CD4-positive, alpha-beta T cell treated with Interleukin-12 subunit alpha and Interleukin-12 subunit beta, for 1 hour (primary cell): ENCODE measurements at regions not wholly inside any gene's neighbourhood (a gene's known extent, or its start where the extent isn't known, plus 50 kb on each side); places are given as distances from the start of the nearest gene placed in this dataset.

Experiments used
- DNase-seq: peaks from one replicate; pipeline ENCODE4 v3.0.0-alpha.2; 2020

DNA sequence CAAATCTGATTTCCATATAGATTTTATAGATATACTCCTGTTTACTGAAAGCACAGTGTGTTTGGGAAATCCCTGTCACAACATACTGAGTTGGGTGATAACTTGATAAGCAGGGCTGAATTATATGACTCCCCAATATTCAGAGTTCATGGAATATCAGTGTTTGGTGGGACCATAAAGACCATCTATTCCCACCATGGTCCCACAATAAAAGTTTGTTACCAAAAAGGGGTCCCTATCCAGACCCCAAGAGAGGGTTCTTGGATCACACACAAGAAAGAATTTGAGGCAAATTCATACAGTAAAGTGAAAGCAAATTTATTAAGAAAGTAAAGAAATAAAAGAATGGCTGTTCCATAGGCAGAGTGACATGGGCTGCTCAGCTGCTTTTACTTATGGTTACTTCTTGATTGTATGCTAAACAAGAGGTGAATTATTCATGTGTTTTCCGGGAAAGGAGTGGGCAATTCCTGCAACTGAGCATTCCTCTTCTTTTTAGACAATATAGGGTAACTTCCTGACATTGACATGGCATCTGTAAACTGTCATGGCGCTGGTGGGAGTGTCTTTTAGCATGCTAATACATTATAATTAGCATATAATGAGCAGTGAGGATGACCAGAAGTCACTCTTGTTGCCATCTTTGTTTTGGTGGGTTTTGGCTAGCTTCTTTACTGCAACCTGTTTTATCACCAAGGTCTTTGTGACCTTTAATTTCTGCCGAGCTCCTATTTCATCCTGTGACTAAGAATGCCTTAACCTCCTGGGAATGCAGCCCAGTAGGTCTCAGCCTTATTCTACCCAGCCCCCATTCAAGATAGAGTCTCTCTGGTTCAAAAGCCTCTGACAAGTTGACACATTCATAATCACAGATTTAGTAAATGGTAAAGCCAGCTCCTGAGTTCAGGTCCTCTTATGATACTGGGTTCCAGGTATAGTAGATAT, 240.6 kb upstream of the PDGFD start:
- DNase-seq = no peak

DNA sequence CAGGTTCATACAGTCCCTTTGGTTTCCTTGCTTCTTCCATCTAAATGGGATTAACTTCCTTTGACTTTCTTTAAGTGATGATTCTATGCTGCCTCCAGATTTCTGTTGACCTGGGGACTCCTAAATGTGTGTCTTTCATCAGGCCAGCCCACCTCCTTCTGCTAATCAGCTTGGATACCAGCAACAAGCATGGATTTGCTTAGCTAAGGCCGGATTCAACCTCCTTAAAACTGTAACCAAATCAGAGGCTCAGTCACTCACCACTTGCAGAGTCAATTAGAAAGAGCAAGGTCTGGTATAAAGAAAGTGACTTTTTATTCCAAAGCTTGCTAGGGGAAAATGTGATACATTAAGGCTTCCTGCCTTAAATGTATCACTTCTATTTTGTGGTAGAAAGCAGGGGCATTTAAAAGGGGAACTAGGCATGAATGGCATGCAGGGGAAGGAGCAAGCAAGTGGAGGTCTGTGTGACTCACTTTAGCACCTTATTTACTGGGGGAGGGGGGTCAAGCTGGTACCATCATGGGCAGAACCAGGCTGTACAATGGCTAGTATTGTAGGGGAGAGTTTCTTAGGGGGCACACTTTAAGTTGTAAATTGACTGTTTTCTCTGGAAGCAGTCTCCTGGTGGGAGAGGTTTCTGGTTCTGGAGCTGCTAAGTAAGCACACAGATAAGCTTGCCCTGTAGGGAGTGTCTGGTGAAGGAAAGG, 239.0 kb upstream of the PDGFD start:
- peak; percentile 1 for DNase-seq

DNA sequence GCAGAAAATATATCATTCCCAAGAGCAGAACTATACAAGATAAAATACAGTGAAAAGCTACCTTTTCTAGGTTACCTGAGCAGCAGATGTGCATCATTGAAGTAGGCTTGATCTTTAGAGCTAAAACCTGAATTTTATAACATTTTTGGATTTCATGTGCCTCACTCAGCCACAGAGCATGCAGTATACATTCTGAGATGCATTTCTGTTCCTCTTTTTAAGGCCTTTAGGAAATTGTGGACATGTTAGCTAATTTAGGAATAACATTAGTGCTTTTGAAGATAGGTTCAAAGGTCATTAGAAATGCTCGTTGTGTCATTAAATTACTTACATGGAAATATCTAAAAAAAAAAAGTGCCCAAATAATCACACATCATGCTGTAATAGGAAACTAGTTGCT, 230.6 kb upstream of the PDGFD start:
- no peak for DNase-seq

DNA sequence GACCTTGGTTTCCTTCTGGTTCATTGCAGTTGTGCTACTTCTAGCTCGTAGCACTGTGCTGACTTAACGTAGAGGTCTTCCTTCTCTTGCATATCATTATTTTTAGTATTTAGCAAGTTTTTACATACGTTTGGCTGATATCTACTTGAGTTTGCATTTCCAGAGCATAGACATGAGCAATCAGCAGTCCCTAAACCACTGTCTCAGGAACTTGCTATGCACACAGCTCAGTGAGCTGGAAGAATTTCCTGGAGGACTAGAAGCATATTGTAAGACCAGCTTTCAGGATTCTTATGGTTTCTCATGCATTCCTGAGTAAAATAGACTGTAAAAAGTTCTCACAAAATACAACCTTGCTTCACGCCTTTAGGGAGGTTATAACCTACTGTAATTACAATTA, 226.7 kb upstream of the PDGFD start:
- DNase-seq = no peak

DNA sequence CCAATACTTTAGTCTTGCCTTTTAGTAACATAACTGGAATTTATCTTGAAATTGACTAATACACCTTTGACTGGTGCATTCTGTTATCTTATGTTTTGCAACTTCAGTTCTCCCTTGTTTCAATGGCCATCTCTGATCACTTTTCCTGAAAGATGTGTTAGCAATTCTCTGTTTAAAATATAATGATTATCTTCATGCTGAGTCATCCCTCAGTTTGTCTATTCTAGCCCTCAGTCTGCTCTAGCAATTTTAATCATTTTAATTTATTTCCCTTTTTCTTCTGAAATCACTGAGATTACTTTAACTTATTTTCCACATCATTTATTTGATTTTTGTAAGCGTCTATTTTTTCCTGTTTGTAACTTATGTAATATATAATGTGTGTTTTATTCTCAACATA, 221.9 kb upstream of the PDGFD start:
- no peak for DNase-seq

DNA sequence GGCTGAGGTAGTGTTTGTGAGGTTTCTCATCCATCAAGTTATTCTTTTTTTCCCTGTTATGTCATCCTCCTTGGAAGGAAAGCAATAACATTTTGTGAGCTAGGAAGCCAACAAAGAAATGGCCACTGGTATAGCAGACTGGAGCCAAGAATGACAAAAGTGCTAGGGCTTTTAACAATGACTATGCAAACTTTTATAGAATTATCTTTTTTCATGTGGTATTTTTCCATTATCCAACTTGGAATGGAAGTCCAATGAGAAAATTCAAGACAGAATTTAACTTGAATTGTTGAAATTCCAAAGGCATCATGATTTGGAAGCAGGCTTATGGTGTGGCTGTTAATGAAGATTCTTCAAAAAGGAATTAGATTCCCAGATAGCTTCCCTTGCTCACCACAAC, 216.4 kb upstream of the PDGFD start:
- DNase-seq = no peak

DNA sequence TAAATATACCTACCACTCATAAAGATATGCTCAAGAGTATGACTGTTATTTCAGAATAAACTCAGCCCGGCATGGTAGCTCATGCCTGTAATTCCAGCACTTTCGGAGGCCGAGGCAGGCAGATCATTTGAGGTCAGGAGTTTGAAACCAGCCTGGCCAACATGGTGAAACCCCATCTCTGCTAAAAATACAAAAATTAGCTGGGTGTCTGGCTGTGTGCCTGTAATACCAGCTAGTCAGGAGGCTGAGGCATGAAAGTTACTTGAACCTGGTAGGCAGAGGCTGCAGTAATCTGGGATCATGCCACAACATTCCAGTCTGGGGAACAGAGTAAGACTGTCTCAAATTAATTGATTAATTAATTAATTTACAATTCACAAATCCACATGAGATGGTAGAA, 208.2 kb upstream of the PDGFD start:
- DNase-seq = no peak

DNA sequence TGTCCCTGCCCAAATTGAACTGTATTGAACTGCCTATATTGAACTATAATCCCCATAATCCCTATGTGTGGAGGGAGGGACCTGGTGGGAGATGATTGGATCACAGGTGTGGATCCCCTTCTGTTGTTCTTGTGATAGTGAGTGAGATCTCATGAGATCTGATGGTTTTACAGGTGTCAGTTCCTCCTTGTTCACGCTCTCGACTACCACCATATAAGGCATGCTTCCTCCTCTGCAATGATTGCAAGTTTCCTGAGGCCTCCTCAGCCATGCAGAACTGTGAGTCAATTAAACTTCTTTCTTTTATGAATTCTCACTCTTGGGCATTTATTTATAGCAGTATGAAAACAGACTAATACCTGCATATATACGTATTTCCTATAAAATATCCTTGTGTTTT, 206.5 kb upstream of the PDGFD start:
- no peak for DNase-seq

DNA sequence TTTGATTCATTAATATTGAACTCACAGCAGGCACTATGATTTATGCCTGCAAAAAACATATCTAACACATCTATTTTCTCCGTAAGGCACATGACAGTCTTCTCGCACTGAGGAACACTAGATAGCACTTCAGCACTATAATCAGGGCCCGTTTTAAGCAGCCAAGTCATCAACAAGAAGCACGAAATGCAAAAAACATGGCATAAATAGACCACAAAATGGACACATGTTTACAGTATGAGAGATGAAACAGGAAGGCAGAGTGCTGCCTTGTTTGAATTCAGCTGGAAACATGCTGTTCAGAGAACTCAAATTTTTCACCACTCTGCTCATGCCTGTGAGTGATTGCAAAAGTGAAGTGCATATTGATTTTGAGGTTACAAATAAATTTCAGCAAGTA, 205.8 kb upstream of the PDGFD start:
- no peak for DNase-seq

DNA sequence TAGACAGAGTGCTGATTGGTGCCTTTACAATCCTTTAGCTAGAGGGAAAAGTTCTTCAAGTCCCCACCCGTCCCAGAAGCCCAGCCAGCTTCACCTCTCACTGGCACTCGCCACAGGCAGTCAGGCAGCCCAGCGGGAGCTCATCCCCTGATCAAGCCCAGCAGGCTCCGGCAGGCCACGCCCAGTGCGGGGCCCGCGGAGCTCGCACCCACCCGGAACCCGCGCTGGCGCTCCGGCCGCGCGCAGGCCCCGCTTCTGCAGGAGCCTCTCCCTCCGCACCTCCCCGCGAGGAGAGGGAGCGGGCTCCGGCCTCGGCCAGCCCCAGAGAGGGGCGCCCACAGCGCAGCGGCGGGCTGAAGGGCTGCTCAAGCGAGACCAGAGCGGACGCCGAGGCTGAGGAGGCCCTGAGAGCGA, 202.4 kb upstream of the PDGFD start:
- DNase-seq = no peak

DNA sequence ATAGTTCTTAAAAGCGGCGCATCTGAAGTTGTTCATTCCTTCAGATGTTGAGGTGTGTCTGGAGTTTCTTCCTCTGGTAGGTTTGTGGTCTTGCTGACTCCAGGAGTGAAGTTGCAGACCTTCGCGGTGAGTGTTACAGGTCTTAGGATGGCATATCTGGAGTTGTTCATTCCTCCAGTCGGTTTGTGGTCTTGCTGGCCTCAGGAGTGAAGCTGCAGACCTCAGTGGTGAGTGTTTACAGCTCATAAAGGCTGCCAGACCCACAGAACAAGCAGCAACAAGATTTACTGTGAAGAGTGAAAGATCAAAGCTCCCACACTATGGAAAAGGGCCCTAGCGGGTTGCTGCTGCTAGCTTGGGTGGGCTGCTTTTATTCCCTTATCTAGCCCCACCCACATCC, 201.7 kb upstream of the PDGFD start:
- no peak for DNase-seq

DNA sequence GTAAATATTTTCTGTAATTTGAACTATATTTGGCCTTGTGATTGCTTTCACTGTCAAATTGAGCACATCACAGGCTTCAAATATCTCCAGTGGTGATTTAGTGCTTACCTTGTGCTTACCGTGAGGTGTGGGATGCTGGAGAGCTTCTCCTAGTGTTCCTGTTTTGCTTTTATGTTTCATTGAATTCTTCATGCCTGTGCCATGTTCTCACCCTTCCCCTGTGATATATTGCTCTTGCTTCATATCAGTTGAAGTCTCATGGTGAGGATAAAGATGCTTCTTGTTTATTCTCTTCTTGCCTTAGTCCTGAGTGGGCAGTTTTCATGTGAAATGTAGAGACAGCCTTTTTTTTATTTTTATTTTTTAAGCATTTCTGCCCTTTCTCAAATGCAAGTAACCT, 198.0 kb upstream of the PDGFD start:
- DNase-seq = no peak

DNA sequence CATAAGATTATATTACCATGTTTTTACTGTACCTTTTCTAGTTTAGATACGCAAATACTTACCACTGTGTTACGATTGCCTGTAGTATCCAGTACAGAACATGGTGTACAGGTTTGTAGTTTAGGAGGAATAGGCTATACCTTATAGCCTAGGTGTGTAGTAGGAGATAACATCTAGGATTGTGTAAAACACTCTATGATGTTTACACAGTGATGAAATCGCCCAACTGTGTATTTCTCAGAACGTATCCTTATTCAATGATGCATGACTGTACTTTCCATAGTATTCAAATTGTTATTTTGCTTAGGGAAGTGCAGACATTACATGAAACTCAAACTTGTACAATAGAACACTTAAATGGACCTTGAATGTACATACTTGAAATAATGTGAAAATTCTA, 188.1 kb upstream of the PDGFD start:
- DNase-seq = no peak

DNA sequence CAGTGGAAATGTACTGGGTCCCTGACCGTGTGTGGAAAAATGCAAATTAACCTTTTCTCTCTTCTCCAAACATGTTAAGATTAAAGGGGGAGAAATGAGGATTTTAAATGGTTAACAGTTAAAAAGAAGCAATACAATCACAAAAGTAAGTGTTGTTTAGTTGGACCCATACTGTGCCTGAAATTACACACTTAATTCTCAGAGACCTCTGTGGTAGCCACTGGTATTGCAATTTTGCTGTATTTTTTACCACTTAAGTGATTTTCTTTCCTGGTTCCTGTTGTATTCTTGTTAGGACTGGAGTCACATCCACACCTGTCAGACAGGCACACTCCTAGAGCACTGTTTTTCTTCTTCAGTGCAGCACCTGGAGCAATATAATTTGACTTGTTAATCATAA, 179.6 kb upstream of the PDGFD start:
- DNase-seq = no peak

DNA sequence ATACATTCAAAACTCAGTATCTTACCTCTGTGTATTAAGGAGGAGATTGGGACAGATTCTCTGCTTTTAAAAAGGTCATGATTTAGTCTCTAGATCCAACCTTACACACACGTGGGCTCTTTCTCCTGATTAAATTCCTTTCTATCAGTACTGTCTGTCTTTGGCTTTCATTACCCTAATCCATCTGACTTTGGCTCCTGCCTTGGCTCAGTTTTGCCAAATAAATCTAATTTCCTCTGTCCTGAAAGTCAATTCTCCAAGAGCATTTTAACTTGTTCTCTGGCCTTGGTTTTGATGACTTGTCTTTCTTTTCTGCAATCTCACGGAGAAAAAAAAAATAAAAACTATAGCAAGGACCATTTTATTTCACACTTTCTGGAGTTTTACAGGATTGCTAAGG, 176.6 kb upstream of the PDGFD start:
- DNase-seq = no peak

DNA sequence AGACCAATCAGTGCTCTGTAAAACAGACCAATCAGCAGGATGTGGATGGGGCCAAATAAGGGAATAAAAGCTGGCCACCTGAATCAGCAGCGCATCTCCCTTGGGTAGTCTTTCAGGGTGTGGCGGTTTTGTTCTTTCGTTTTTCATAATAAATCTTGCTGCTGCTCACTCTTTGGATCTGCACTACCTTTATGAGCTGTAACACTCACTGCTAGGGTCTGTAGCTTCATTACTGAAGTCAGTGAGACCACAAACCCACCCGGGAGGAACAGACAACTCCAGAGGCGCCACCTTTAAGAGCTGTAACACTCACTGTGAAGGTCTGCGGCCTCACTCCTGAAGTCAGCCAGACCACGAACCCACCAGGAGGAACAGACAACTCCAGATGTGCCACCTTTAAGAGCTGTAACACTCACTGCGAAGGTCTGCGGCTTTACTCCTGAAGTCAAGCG, 175.5 kb upstream of the PDGFD start:
- DNase-seq = no peak

DNA sequence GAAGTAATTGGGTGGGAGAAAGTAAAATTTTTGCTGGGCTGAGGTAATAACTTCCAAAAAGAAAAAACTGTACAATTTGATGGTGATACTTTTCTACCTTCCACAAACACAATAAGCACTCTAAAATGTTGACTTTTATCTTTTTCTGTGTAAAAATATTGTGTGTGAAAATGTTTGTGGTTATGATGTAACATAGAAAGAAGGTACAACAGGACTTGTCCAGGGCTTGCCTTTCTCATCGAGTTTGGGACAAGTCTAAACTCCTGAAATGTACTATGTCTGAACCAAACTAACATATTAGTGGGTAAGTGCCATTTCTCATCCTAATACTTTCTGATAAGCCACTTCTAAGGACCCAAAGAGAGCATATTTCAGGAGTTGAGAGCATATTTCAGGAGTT, 174.2 kb upstream of the PDGFD start:
- no peak for DNase-seq

DNA sequence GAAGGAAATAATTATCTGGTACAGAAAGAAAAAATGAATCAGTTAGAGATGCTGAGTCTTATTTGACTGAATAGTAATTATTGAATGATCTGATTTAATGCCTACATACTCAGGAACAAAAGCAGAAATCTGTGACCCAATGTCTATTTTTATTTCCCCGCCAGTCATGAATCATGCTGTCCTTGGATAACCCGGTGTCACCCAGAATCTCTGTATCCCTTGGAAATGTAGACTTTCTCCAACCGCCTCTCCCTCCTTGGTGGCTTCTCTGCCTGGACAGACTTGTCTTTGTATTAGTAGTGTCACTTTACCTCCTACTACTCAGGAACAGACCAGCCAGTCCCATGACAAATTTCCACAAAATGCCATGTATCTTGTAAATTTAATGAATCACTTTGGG, 173.3 kb upstream of the PDGFD start:
- DNase-seq = no peak

DNA sequence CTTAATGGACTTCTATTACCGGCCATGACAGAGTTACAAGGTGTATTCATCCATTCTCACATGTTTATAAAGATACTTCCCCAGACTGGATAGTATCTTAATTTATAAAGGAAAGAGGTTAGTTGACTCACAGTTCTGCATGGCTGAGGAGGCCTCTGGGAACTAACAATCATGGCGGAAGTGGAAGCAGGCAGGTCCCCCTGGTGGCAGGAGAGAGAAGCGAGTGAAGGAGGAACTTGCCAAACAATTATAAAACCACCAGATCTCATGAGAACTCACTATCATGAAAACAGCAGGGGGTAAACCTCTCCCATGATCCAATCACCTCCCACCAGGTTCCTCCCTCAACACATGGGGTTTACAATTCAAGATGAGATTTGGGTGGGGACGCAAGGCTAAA, 170.0 kb upstream of the PDGFD start:
- DNase-seq = no peak

DNA sequence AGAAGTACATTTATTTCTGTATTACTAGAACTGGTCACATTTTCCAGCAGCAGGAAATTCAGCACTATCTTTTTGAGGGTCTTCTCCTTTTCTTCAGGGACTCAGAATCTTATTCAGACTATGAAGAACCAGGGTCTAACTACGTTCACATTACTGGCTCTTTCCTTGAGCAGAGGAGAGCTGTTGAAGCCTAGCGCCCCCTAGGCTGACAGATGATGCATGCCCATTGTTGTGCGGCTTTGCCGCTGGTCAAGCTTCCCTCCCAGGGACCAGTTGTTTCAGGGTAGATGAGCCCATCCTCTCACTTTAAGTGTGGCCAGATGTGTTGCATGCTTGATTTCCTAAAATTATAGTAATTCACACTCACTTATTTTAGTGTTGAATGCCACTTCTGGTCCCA, 168.2 kb upstream of the PDGFD start:
- no peak for DNase-seq

DNA sequence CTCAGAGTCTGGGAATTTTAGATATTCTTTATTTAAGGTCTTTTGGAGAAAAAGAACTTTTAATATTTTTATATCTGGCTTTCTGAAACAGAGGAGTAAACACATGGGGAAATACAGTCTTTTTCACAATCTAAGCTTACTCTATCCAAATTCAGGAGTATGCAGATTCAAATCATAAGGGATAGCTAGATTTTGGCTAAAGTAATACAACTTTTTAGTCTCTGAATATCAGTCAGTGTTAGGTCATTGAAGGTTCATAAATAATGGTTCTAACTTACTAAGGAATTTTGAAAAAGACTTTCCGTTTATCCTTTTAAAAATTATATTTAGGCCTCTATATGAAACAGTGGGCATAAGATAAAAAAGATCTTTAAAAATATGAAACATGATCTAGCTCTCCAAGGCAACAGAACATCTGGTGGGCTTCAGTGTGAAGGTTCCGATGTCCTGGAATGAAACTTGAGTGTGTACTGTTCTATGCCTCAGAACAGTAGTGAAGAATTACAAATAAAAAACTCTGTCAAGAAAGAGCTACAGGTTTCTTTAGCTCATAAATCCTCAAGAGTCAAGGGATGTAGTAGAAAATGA, 165.2 kb upstream of the PDGFD start:
- no peak for DNase-seq

DNA sequence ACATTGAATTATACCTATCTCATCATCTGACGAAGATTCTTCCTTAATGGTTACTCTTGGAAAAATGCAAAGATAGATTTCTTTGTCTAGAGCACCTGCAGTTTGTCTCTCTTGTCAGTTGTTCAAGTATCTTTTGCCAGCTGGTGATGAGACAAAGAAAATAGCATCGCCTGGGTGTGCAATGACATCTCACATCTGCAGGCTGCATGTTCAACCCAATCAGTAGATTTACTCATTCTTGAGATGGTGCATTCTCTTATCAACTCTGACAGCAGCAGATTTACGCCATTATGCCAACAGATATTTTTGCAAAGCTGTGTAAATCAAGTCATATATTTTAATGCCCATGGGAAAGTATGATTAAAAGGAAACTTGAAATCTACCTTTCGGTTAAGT, 164.6 kb upstream of the PDGFD start:
- no peak for DNase-seq

DNA sequence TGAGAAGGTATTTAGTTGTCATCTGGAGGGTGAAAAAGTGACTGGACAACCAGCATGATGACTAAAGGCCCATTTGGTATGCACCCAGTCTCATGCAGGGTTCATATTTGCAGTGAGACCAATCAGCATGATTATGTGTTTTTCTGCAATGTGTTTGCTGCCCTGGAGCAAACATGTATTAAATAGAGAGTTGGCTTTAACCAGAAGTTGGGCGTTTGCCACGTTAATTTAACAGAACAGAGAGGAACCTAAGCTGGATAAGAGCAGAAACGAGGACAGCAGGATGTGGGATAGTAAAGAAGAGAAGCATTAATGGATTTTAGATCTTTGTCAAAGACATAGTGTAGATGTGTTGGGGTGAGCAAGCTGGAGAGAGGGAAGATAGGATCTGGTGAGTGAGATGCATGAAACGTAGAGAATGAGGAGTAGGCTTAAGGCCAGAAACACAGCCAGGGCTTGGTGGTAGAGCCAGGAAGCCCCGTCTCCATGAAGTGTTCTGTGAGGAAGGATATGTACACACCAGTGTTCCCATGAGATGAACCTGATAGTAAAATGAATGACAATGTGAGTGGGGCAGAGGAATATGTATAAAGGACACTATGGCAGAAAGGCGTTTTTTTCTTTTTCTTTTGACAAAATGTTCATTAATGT, 164.0 kb upstream of the PDGFD start:
- no peak for DNase-seq

DNA sequence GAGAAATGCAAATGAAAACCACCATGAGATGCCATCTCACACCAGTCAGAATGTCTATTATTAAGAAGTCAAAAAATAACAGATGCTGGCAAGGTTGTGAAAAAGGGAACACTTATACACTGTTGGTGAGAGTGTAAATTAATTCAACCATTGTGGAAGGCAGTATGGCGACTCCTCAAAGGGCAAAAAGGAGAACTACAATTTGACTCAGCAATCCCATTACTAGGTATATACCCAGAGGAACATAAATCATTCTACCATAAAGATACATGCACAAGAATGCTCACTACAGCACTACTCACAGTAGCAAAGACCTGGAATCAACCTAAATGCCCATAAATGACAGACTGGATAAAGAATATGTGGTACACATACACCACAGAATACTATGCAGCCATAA, 161.1 kb upstream of the PDGFD start:
- DNase-seq = no peak
